Kidney (tissue), 13 donors: ENCODE measurements at regions not wholly inside any gene's neighbourhood (a gene's known extent, or its start where the extent isn't known, plus 50 kb on each side); places are given as distances from the start of the nearest gene placed in this dataset.

Experiments
- DNase-seq, 5 donors: peaks; one replicate each; pipeline ENCODE4 v3.0.0-alpha.2; 2013 to 2020
- FAIRE-seq: peaks from 2 replicates; lab custom pipeline; 2012; peaks lifted over from hg19 to GRCh38; lab: Jason Lieb, UNC
- H3K27ac ChIP-seq, 2 donors: one replicate each; pipeline ENCODE4 v1.7.0; 2013; ENCODE audit warnings: low read depth in 2 of 2, low read length in 2 of 2, inconsistent platforms in 1 of 2
- H3K27me3 ChIP-seq: one replicate; pipeline ENCODE4 v1.7.1; 2013; ENCODE audit warnings: low read length, inconsistent platforms; ENCODE audit not compliant: control insufficient read depth, insufficient read depth
- H3K36me3 ChIP-seq, 3 donors: one replicate each; pipeline versions ENCODE4 v1.7.0 to v1.7.1; 2013; ENCODE audit warnings: low read length in 3 of 3, control low read depth in 1 of 3, inconsistent platforms in 1 of 3; ENCODE audit not compliant: insufficient read depth in 3 of 3, control insufficient read depth in 2 of 3
- H3K4me1 ChIP-seq, 3 donors: one replicate each; pipeline versions ENCODE4 v1.7.0 to v1.7.1; 2013; ENCODE audit warnings: low read length in 3 of 3, inconsistent platforms in 1 of 3, low read depth in 1 of 3; ENCODE audit not compliant: control insufficient read depth in 2 of 3, insufficient read depth in 2 of 3
- H3K4me3 ChIP-seq, 3 donors: one replicate each; pipeline versions ENCODE4 v1.7.0 to v1.8.1; 2013; ENCODE audit warnings: low read length in 3 of 3, control low read depth in 1 of 3, inconsistent platforms in 1 of 3
- H3K9ac ChIP-seq, 3 donors: one replicate each; pipeline versions ENCODE4 v1.7.0 to v1.7.1; 2013; ENCODE audit warnings: low read length in 3 of 3, control low read depth in 1 of 3, inconsistent platforms in 1 of 3
- H3K9me3 ChIP-seq, 3 donors: one replicate each; pipeline versions ENCODE4 v1.7.0 to v1.7.1; 2013; ENCODE audit warnings: low read length in 3 of 3, control low read depth in 1 of 3, inconsistent platforms in 1 of 3; ENCODE audit not compliant: control insufficient read depth in 2 of 3, insufficient read depth in 1 of 3
- intact Hi-C: fragments of 100-400 bp; cut with DNase I; formaldehyde crosslinking; loops from one replicate; pipeline ENCODE4 v1.11.1; 2022
- TF ChIP-seq, protein P1 (sequence below): IDR thresholded peaks from 3 replicates; pipeline ENCODE4 v1.5.1; 2012; ENCODE audit warnings: mild to moderate bottlenecking, moderate library complexity, borderline replicate concordance; ENCODE audit not compliant: insufficient read depth; ENCODE audit errors: extremely low read depth
- donor health status: control.
- donor health status: control.
- donor health status: control.
- donor health status: control.
- donor health status: control.
- donor health status: DM: yes; HTN: yes; CAD: no.
- donor health status: Normal renal cell carcinoma (clear cell type).

DNA sequence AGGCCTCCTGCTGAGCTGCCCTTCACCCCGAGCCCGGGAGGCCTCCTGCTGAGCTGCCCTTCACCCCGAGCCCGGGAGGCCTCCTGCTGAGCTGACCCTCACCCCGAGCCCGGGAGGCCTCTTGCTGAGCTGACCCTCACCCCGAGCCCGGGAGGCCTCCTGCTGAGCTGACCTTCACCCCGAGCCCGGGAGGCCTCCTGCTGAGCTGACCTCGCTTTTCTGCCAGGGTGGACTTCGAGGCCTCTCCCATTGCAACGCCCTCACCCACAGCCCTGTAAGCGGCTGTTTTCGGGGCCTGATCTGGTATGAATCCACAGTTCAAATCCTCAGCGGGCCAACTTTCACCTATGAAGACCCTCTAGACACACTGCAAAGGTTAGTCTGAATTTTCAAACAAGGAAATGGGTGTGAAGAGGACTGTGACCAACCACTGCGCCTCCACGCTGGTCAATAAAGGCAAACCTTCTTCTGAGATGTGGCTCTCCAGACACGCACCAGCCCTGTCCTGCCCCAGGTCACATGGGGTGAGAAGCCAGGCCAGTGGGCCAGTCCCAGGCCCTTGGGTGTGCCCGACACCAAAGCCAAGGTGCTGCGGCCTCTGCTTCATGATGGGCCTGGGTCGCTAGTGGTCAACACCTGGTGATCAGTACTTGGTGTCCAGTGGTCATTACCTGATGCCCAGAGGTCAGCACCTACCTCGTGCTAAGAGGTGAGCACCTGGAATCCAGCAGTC is 225.1 kb upstream of the SALL3 start:
- Histone ChIP-seq H3K9me3 (no peaks in the 10 kb centered on the region), H3K27me3 (no peaks in the 10 kb centered on the region), H3K27ac (no peak overlapping the region), H3K9ac (no peak overlapping the region), H3K4me1 (no peaks in the 10 kb centered on the region), H3K4me3 (no peak overlapping the region), H3K36me3 (no peaks in the 10 kb centered on the region)
- no peak for DNase-seq
- no peak for FAIRE-seq
- TF ChIP-seq, protein P1, sequence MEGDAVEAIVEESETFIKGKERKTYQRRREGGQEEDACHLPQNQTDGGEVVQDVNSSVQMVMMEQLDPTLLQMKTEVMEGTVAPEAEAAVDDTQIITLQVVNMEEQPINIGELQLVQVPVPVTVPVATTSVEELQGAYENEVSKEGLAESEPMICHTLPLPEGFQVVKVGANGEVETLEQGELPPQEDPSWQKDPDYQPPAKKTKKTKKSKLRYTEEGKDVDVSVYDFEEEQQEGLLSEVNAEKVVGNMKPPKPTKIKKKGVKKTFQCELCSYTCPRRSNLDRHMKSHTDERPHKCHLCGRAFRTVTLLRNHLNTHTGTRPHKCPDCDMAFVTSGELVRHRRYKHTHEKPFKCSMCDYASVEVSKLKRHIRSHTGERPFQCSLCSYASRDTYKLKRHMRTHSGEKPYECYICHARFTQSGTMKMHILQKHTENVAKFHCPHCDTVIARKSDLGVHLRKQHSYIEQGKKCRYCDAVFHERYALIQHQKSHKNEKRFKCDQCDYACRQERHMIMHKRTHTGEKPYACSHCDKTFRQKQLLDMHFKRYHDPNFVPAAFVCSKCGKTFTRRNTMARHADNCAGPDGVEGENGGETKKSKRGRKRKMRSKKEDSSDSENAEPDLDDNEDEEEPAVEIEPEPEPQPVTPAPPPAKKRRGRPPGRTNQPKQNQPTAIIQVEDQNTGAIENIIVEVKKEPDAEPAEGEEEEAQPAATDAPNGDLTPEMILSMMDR, result no peak
- intact Hi-C loops, result no loop called here

DNA sequence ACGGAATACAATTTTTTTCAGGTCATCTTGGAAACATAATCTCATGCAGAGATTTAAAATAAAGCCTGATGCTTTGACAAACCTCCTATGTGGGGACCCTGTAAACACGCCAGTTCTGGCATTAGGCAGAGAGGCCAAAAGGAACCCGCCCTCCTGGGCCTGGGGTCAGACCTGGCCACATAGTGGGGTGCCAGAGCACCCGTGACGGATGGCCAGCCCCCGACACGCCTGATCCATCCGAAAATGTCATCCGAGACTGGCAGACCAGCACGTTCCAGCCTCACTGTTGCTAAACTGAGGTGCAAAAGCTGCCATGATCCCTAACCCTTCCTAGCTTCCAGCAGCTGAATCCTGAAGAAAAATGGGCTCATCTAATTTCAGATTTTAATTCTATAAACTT is 222.6 kb upstream of the SALL3 start:
- H3K27ac ChIP-seq, result no peak overlapping the region
- FAIRE-seq, result no peak
- intact Hi-C loops, result no loop called here
- no peaks in the 10 kb centered on the region for H3K27me3 ChIP-seq
- H3K4me3 ChIP-seq, result no peak overlapping the region
- no peaks in the 10 kb centered on the region for H3K4me1 ChIP-seq
- no peaks in the 10 kb centered on the region for H3K9me3 ChIP-seq
- peak in 1 of 5 donors; percentile 47 for DNase-seq
- TF ChIP-seq, protein P1, result no peak
- H3K9ac ChIP-seq, result no peak overlapping the region
- H3K36me3 ChIP-seq, result no peaks in the 10 kb centered on the region

DNA sequence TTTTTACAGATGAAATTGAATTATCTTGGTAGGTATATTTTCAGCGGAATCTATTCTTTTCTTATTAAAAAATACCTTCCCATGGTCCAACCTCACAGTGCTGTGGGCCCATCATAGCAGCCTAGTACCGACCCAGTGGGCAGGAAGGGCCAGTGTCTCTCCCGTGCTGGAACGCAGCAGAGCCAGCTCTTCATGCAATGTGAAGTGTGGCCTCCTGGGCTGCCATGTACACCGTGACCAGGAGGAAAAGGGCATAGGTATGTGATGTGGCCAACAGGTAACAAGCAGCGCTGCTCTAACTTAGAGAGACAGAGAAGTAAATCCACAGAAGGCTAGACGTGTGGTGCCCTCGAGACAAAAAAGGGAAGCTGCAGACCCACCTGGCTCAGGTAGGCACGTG is 221.1 kb upstream of the SALL3 start:
- no peak overlapping the region for H3K4me3 ChIP-seq
- H3K27ac ChIP-seq, result no peak overlapping the region
- no peaks in the 10 kb centered on the region for H3K4me1 ChIP-seq
- no peaks in the 10 kb centered on the region for H3K9me3 ChIP-seq
- intact Hi-C loops, result no loop called here
- no peaks in the 10 kb centered on the region for H3K27me3 ChIP-seq
- FAIRE-seq (no peak), DNase-seq (no peak)
- no peaks in the 10 kb centered on the region for H3K36me3 ChIP-seq
- H3K9ac ChIP-seq, result no peak overlapping the region
- TF ChIP-seq, protein P1, result no peak

DNA sequence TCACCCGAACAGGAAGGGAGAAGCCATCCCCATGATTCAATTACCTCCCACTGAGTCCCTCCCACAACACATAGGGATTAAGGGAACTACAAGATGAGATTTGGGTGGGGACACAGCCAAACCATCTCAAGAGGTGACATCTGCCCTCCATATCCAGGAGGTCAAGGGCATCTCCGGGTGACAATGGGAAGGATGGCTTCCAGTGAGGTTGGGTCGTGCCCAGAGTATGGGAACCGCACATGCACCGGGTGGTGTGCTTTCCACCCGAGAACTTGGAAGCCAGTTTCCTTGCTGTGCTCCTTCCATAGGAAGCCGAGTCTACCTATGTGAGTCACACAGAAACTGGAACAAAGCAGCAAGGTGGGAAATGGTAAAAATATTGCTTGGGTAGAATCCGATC is 216.9 kb upstream of the SALL3 start:
- no peaks in the 10 kb centered on the region for H3K27me3 ChIP-seq
- no peaks in the 10 kb centered on the region for H3K9me3 ChIP-seq
- H3K27ac ChIP-seq, result no peak overlapping the region
- FAIRE-seq, result no peak
- intact Hi-C loops, result no loop called here
- no peaks in the 10 kb centered on the region for H3K4me1 ChIP-seq
- no peak overlapping the region for H3K9ac ChIP-seq
- no peak overlapping the region for H3K4me3 ChIP-seq
- TF ChIP-seq, protein P1, result no peak
- DNase-seq, result no peak
- H3K36me3 ChIP-seq, result no peaks in the 10 kb centered on the region
